NCI-H446 treated with DMSO at 0.1 percent for 48 hours (cell line): ENCODE measurements at regions not wholly inside any gene's neighbourhood (a gene's known extent, or its start where the extent isn't known, plus 50 kb on each side); places are given as distances from the start of the nearest gene placed in this dataset.
"Not testable (repeated sequence)": the region's sequence is repeated elsewhere in the genome, so short reads cannot be mapped to it uniquely, and the experiment has no call there.

Experiments used
- DNase-seq: peaks from one replicate; lab custom pipeline; 2025; lab: John Stamatoyannopoulos, UW

DNA sequence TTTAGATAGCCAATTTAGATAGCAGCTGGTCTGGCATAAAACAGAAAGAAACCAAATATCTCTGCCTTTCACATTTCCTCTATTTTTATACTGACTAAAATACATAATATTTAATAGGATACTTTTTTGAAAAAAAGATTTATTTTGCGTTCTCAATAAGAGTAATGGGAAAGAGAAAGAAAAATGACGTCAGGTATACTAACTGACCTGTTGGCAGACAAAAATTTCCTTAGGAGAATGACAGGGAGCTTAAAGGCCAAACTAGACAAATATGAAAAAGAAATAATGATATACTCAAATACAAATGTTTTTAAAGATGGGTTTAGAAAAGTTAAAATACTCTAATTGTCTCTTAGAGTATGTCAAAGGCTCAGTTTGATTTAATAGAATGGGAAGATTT, 309.4 kb upstream of the ADGRL3 start:
- DNase-seq: no peak

DNA sequence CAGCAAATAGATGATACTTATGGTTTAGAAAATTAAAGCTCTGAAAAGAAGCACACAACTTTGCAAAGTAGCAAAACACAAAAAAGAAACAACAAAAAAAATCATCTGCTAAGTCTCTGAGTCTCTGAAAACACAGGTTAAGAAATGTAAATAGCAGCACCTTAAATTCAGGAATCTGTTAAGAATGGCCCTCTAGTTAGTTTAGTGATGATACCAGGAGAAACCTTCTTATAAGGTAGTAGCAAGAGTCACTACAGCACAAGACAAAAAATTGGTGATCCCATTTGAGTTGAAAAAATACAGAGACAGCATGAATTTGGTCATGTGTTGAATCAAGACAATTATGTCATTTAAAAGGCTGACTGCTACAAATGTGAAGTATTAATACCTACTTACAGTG, 308.2 kb upstream of the ADGRL3 start:
- DNase-seq: no peak

DNA sequence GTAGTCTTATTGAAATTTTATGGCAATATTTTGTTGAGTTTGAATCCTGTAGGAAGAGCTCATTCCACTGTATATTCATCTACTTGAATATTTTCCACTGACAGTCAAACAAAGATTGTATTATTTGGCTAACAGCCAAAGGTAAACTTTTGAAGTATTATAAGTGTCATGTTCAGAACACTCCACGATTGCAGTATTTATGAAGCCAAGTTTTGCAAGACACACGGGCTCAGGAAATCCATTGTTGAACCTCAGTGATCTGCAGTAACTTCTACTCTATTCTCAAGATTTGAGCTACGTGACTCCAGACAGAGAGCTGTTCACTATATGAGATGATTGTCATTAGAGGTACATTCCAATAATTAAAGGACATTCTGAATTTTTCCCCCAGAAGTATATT, 302.7 kb upstream of the ADGRL3 start:
- no peak for DNase-seq

DNA sequence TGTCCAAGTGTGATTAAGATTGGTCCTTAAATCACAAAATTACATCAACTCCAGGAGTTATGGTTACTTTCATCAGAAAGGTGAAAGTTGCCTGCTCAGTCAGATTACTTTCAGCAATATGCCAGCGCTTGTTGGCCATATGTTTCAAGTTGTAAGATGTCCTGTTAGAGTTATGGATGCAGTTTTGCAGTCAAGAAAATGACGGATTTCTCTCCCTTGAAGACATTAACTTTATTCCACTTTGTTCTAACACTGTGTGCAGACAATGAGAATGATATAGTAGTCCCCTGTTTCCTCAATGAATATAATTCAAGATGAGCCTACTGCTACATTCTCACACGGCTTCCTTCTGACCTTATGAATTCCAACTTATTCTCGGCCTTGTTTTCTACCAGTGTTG, 295.0 kb upstream of the ADGRL3 start:
- DNase-seq: no peak

DNA sequence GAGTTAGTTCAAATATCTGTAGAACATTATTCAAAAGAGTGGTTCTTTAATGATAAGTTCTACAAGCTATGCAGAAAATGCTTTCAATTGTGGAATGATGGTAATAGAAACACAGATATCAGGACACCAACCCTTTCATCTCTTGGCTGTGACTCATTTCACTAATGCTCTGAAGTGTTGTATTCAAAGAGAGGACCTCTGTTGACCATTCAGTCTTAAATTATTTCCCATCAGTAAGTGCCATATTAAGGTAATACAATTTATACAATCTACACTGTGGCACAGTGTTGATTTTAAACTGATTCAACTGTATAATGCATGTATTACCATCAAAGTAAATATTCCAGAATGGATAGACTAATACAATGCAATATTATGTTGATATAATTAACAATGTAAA, 289.0 kb upstream of the ADGRL3 start:
- DNase-seq: no peak

DNA sequence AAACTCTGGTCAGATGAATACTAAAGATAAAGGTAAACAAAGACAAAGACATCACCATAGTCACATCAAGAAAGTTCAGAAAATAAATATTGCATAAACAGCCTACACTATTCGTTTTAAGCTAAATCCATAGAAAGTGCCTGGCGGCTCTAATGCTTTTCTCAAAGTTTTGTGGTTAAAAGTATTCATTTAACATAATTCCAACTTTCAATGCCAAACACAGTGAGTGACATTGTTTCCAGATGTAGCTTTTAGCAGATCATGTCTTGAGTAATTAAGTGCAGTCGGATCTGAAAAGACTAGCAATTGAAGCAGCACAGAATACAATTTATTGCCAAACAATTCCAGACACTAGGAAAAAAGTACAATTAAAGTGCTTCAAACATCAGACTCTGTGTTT, 287.1 kb upstream of the ADGRL3 start:
- no peak for DNase-seq

DNA sequence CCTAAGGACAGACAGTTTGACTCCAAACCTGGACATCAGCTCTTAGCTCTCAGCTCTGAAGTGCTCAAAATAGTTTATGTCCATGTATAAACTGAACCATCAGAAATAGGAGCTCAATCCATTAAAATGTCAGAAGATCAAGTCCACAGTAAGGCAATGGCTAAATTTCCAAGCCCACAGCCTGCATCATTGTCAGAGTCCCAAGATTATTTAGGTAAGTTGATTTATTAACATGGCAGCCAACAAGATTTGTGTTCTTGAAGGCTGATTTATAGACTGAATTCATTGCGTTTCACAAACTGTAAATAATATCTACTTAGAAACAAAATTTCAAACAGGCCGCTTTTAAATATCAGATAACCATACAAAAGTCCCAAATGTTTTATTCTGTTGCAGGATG, 286.5 kb upstream of the ADGRL3 start:
- DNase-seq: no peak

DNA sequence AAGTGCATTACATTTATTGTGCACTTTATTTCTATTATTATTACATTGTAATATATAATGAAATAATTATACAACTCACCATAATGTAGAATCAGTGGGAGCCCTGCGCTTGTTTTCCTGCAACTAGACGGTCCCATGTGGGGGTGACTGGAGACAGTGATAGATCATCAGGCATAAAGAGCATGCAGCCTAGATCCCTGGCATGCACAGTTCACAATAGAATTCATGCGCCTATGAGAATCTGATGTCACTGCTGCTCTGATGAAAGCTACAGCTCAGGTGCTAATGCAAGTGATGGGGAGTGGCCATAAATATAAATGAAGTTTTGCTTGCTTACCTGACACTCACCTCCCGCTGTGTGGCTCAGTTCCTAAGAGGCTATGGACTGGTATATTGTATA, 278.4 kb upstream of the ADGRL3 start:
- not testable (repeated sequence) for DNase-seq

DNA sequence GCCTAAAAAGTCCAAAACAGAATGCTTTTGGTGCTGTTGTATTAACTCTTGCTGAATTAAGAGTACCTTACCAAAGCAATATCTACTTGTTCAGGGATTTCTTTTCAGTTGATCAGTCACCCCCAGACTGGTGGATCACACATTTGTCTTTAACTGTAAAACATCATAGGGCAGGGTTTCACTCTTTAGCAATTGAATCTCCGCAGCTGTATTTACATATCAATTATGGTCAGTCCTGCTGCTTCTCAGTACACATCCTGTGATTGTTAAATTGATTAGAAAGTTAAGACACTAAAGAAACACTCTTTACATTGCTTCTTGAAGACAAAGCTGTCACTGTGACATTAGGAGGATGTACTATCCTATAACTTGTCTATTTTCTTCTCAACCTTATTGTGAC, 277.1 kb upstream of the ADGRL3 start:
- no peak for DNase-seq

DNA sequence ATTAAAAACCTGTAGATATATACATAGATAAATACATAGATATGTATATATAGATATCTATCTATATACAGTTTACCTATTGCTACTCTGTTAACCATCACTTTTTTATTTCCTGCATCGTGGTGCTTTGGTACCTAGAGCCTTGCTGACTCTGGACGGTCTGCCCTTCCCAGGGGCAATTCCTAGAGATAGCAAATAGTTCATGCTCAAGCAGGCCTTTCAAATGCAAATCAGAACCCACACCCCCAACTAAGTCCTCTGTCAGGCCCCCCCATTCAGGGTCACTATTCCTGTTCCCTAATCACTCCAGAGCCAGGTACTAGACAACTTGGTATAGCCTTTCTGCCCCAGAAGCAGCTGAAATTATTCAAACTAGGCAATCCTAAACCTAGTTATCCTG, 273.5 kb upstream of the ADGRL3 start:
- no peak for DNase-seq

DNA sequence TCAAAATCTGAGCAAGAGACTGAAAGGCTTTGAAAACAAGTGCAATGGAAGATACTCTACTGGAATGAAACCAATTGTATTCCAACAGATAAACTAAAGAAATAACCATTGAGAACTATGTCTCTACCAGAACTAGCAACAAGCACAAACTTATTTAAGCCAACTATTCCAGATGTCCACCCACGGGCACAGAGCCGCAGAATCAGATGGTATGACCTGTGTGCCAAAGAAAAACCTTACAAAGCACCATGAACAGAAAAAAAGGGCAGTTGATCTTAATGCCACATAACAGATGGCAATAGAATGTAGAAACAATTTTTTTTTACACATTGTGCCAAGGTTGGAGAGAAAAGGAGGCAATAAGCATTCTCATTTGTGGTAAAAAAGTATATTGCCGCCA, 269.3 kb upstream of the ADGRL3 start:
- peak; percentile 95 for DNase-seq

DNA sequence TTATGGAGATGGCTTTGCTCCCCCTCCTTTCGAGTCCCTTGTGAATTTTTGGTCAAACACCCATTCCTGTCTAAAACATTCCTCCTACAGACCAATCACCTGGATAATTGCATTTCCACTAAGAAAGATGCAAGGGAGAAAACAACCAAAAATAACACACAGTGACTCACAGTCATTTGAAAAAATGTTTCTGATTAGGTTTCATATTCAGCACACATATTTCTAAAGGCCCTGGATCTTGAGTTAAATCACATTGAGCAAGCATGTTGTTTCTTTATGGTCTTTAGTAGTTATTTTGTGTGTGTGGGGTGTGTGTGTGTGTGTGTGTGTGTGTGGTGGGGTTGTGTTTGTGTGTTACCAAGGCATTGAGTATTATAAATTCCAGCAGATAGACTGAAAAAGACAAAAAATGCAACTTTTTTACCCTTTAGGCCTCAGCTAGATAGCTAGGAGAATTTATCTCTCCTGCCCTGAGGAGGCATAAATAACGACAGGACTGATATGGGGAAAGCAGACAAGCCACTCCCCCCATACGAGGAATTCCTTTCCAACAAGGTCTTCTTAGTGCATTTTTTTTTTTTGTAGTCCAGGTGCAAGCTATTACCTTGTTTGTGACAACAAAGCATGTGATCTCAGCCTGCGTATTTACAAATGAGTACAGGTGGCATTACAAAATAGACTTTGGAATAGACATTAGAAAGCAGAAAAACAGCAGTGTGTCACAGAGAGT, 265.4 kb upstream of the ADGRL3 start:
- no peak for DNase-seq

DNA sequence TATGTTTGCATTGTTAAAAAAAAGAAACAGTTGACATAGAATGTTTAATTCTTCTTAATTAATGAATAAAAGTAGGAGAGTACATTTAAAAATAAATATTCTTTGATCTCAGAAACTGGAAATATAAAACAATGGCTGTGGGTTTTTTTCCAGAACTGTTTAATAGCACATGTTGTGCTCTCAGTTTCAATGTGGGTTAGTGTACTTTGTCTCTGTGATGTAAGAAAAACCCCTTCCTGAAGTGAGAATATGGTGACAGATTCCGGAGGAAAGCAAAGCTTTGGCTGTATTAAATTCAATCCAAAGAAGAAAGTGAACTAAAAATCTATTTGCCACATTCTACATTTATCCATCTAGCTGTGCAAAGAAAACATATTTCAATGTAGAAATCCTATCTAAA, 261.9 kb upstream of the ADGRL3 start:
- DNase-seq: no peak

DNA sequence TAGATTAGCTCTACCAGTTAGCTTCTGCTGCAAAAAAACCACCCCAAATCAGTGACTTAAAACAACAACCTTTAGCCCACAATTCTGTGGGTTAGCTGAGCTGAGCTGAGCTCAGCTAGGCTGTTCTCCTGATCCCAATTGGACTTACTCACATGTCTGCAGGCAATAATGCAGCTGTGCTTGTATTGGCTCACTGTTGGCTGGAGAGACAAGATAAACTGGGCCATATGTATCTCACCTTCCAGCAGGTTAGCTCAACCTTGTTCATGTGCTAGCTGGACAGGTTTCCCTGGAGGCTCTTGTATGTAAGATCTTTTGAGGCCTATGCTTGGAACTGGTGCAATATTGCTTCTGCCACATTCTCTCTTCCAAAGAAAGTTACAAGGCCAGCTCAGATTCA, 261.5 kb upstream of the ADGRL3 start:
- DNase-seq: no peak

DNA sequence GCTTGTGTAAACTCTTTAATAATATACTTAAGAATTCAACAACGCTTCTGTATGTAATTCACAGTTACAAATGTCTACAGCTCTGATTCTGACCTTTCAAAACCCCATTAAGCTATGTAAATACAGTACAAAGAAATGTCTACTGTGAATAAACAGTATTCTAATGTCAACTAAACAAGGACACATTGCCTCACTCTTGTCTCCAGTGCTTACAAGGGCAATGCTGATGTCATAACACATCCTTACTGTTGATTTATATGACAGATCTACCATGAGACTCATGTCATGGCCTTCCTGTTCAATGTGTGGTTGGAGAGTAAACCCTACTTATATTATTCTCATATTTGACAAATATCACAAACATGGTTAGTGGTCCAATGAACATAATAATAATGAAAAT, 256.1 kb upstream of the ADGRL3 start:
- no peak for DNase-seq

DNA sequence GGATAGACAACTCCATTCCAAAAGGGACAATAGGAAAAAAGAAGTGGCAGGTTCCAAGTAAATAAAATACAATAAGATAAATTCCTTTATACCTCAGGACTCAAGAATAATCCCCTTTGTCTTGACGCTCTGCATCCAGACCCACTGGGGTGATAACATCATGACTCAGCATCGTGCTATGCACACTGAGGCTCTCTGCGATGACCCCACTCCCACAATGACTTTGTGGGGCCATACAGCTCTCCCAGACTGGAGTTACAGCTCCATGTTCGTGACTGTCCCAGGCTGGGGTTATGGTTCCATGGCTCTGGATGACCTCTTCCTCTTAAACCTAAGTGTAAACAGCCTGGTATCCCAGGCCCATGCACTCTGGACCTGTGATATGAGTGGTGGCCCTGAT, 254.5 kb upstream of the ADGRL3 start:
- no peak for DNase-seq

DNA sequence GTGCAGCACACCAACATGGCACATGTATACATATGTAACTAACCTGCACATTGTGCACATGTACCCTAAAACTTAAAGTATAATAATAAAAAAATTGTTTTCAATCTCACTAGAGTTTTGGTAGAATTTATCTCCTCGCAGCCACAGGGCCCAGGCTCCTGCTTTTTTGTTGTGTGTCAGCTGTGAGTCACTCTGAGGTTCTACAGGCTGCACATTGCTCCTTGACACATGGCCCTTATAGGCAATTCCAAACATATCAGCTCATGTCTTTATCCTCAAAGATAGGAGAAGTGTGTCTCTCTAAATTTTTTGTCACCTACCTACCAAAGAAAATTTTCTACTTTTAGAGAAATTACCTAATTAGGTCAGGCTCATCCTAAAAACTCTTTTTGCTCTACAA, 252.1 kb upstream of the ADGRL3 start:
- DNase-seq: no peak

DNA sequence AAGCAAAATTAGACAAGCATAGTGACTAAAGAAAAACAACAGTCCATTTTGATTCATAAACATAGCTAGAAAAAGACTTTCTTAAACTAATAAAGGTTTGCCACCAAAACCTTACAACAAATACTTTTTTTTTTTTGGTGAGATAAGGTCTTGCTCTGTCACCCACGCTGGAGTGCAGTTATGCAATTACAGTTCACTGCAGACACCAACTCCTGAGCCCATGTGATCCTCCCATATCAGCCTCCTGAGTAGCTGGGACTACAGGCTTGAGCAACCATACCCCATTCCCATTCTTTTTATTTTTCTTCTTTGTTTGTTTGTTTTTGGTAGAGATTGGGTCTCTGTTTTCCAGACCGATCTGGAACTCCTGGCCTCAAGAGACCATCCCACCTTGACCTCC, 247.2 kb upstream of the ADGRL3 start:
- no peak for DNase-seq

DNA sequence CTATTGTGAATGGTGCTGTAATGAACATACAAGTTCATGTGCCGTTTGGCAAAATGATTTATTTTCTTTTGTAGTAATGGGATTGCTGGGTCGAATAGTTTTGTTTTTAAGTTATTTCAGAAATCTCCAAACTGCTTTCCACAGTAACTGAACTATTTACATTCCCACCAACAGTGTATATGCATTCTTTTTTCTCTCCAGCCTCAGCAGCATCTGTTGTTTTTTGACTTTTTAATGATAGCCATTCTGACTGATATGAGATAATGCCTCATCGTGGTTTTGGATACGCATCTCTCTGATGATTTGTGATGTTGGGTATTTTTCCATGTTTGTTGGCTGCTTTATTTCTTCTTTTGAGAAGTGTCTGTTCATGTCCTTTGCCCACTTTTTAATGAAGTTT, 246.3 kb upstream of the ADGRL3 start:
- no peak for DNase-seq

DNA sequence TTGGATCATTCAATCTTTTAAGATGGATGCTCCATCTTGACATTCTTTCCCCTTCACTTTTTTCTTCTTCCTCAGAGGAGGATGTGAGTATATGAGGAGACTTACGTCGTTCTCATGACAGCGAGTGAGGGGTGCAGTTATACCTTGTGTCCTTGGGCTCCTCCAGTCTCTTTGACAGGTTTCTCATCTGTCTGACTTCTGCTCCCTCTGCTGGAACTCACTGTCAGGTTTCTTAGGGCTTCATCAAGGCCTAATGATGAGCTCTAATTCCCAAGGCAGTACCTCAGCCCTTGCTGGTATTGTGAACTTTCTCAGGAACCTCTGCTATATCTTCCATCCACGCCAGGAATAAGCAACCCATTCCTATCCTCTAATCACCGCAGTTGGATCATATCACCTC, 237.8 kb upstream of the ADGRL3 start:
- no peak for DNase-seq

DNA sequence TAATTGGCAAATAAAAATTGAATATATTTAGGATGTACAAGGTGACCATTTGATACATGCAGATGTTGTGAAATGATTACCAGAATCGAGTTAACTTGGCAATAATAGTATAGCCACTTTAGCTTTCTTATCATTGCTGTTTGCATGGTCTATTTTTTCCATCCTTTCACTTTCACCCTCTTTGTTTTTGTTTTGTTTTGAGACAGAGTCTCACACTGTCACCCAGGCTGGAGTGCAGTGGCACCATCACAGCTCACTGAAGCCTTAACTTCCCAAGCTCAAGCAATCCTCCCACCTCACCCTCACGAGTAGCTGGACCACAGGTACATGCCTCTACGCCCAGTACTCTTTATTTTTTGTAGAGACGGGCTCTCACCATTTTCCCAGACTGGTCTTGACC, 218.6 kb upstream of the ADGRL3 start:
- no peak for DNase-seq

DNA sequence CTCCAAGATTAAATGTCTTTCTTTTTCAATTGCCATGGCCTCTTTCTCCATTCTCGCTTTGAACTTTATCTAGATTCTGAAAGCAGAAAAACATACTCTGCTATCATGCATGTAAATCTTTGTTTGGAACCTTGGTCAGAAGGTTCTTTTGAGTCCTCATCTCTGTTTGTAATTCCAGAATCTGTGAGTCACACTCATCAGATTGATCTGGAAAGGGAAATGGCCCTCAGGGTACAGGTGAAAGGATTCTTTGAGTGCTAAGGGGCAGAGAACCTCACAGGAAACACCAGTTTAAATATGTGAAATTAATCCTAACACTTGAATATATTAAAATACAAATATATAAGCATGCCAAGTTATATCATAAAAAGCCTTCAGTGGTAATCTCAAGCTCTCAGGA, 211.0 kb upstream of the ADGRL3 start:
- DNase-seq: no peak

DNA sequence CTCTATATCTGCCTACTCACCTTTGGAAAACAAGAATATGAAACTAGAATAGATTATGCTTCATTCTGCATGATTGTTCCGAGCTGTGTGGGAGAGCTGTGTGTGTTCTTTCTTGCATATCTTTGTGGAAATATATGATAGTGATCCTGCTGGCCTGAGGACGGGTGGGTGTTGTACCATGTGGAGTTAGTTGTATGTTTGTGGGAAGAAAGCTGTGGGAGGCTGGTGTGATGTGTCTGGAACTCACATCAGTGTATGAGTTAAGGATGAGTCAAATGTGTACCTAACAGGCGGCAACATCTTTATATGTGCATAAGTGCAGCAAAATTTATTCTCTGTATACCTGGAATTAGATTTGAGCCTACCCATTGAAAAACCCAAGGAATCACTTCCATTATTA, 208.1 kb upstream of the ADGRL3 start:
- DNase-seq: no peak

DNA sequence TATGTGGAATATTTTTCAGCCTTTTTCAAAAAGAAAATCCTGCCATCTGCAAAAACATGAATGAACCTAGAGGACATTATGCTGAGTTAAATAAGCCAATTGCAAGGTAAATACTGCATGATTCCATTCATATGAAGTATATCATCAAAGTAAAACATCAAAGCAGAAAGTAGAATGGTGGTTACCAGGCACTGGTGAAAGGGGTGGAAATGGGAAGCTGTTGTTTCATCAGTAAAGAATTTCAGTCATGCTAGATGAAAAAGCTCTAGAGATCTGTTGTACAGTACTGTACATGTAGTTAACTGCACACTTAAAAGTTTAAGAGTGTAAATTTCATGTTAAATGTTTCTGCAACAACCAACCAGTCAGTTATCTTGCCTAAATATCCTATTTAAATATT, 196.8 kb upstream of the ADGRL3 start:
- DNase-seq: no peak

DNA sequence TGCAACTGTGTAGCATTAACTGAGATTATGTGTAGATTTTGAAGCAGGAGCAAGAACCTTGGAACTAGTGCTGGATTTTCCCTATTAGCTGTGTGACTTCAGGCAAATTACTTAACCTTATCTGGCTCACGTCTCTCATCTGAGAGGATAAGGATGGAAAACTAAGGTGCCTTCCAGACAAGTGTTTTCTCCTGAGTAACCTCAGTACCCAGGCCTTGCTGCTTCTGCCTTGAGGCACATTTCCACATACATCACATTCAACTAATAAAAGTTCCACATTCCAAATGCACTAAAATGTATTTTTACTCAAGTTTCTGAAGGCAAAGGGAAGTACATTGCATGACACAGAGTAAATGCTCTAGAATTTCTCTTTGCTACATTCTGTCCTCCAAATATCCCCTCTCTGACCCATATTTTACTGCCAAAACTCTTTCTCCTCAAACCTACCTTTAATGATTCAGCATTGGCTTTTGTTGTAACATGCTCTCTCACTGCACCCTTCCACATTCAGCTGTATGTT, 195.4 kb upstream of the ADGRL3 start:
- DNase-seq: no peak
